Upper lobe of left lung (tissue), 6 donors: ENCODE measurements at regions not wholly inside any gene's neighbourhood (a gene's known extent, or its start where the extent isn't known, plus 50 kb on each side); places are given as distances from the start of the nearest gene placed in this dataset.

Experiments
- ATAC-seq, 2 donors: fragments of 200-7000 bp; cut with Tn5 transposase; one replicate each; pipeline ENCODE4 v1.9.1; 2022; ENCODE audit warnings: mild to moderate bottlenecking in 2 of 2, moderate library complexity in 2 of 2; ENCODE audit not compliant: low FRiP score in 2 of 2
- DNase-seq, 2 donors: peaks; one replicate each; pipeline ENCODE4 v3.0.0-alpha.2; 2019 to 2020
- H3K27ac ChIP-seq, 4 donors: fragments of 200-600 bp; sonication (generic); one replicate each; pipeline ENCODE4 v1.5.1; 2016 to 2019
- H3K27me3 ChIP-seq, 4 donors: fragments of 200-600 bp; sonication (generic); one replicate each; pipeline ENCODE4 v1.5.1; 2017 to 2019
- H3K36me3 ChIP-seq, 4 donors: fragments of 200-600 bp; sonication (generic); one replicate each; pipeline ENCODE4 v1.5.1; 2016 to 2019
- H3K4me1 ChIP-seq, 4 donors: fragments of 200-600 bp; sonication (generic); one replicate each; pipeline ENCODE4 v1.5.1; 2018 to 2019
- H3K4me3 ChIP-seq, 4 donors: fragments of 200-600 bp; sonication (generic); one replicate each; pipeline ENCODE4 v1.5.1; 2017 to 2019; ENCODE audit warnings: mild to moderate bottlenecking in 2 of 4, moderate library complexity in 1 of 4
- H3K9me3 ChIP-seq, 4 donors: fragments of 200-600 bp; sonication (generic); one replicate each; pipeline ENCODE4 v1.5.1; 2018 to 2019
- CTCF ChIP-seq, 6 experiments: fragments of 450-650 bp in 4 of 6; fragments of 200-600 bp in 2 of 6; sonication (generic) in 2 of 6; IDR thresholded peaks; one replicate each; pipeline ENCODE4 v1.5.1; 2016 to 2019; ENCODE audit warnings: antibody characterized with exemption in 6 of 6
- EP300 ChIP-seq, 4 donors: sonication (generic); formaldehyde crosslinking; IDR thresholded peaks; one replicate each; pipeline ENCODE4 v1.5.1; 2017; ENCODE audit warnings: antibody characterized with exemption in 4 of 4, control low read depth in 2 of 4
- POLR2A ChIP-seq, 4 donors: fragments of 450-650 bp; IDR thresholded peaks; one replicate each; pipeline ENCODE4 v1.5.1; 2016 to 2017; ENCODE audit warnings: antibody characterized with exemption in 4 of 4, mild to moderate bottlenecking in 2 of 4
- POLR2AphosphoS5 ChIP-seq, 2 donors: sonication (generic); formaldehyde crosslinking; IDR thresholded peaks; one replicate each; pipeline ENCODE4 v1.5.1; 2017; ENCODE audit warnings: antibody characterized with exemption in 2 of 2
- WGBS, 2 donors: methylation state at CpG; one replicate each; pipeline ENCODE4 v1.1.5; 2017 to 2018; 5-methylcytosine and 5-hydroxymethylcytosine counted together
- donor health status: DM: no; HTN: no; CAD: no; lungs with moderate emphysema.
- donor health status: DM: no; HTN: yes; CAD: no; lungs with severe emphysema.

GRCh38 chr11:70768346-70769095, 370.2 kb downstream of the CTTN start:
- Histone ChIP-seq H3K4me3 (no peak overlapping the region), H3K27ac (no peak overlapping the region), H3K27me3 (no peaks in the 10 kb centered on the region), H3K9me3 (no peaks in the 10 kb centered on the region), H3K36me3 (no peaks in the 10 kb centered on the region), H3K4me1 (no peaks in the 10 kb centered on the region)
- DNase-seq: no peak
- ATAC-seq: no peak
- WGBS, 2 donors: 87 to 95% methylated on average over 8 to 10 of the region's 10 CpGs
- TF ChIP-seq EP300 (IDR thresholded peaks at IDR 0.05) (no peak), POLR2A (IDR thresholded peaks at IDR 0.05) (no peak), POLR2AphosphoS5 (IDR thresholded peaks at IDR 0.05) (no peak), CTCF (IDR thresholded peaks at IDR 0.05) (no peak)

- ATAC-seq: no peak
- H3K27ac ChIP-seq: no peak overlapping the region
- no peaks in the 10 kb centered on the region for H3K27me3 ChIP-seq
- no peak for DNase-seq
- no peak overlapping the region for H3K4me3 ChIP-seq
- WGBS, 2 donors: 79 to 89% methylated on average over 13 to 14 of the region's 14 CpGs
- no peaks in the 10 kb centered on the region for H3K9me3 ChIP-seq
- H3K36me3 ChIP-seq: no peaks in the 10 kb centered on the region
- no peaks in the 10 kb centered on the region for H3K4me1 ChIP-seq
- no peak for TF ChIP-seq EP300 (IDR thresholded peaks at IDR 0.05)
- no peak for TF ChIP-seq CTCF (IDR thresholded peaks at IDR 0.05)
- TF ChIP-seq POLR2AphosphoS5 (IDR thresholded peaks at IDR 0.05): no peak
- TF ChIP-seq POLR2A (IDR thresholded peaks at IDR 0.05): no peak
These were observed 370.8 kb downstream of the CTTN start for GRCh38 chr11:70769106-70769505.

GRCh38 chr11:70769521-70769920, 371.2 kb downstream of the CTTN start:
- peak in 1 of 2 donors; percentile 3 for ATAC-seq
- DNase-seq: no peak
- Histone ChIP-seq H3K27me3 (no peaks in the 10 kb centered on the region), H3K36me3 (no peaks in the 10 kb centered on the region), H3K9me3 (no peaks in the 10 kb centered on the region), H3K27ac (no peak overlapping the region), H3K4me1 (no peaks in the 10 kb centered on the region), H3K4me3 (no peak overlapping the region)
- TF ChIP-seq CTCF (IDR thresholded peaks at IDR 0.05) (no peak), EP300 (IDR thresholded peaks at IDR 0.05) (no peak), POLR2AphosphoS5 (IDR thresholded peaks at IDR 0.05) (no peak), POLR2A (IDR thresholded peaks at IDR 0.05) (no peak)
- WGBS, 2 donors: 89 to 95% methylated on average over 7 to 8 of the region's 8 CpGs

- no peaks in the 10 kb centered on the region for H3K9me3 ChIP-seq
- ATAC-seq (no peak), DNase-seq (no peak)
- H3K27ac ChIP-seq: no peak overlapping the region
- no peaks in the 10 kb centered on the region for H3K36me3 ChIP-seq
- 85 to 87% methylated on average over 11 to 15 of the region's 18 CpGs for WGBS, 2 donors
- TF ChIP-seq CTCF (IDR thresholded peaks at IDR 0.05) (no peak), POLR2AphosphoS5 (IDR thresholded peaks at IDR 0.05) (no peak), POLR2A (IDR thresholded peaks at IDR 0.05) (no peak), EP300 (IDR thresholded peaks at IDR 0.05) (no peak)
- no peak overlapping the region for H3K4me3 ChIP-seq
- no peaks in the 10 kb centered on the region for H3K27me3 ChIP-seq
- H3K4me1 ChIP-seq: no peaks in the 10 kb centered on the region
These were observed 373.0 kb downstream of the CTTN start for GRCh38 chr11:70771099-70771885.
